ENCODE measurements at regions not wholly inside any gene's neighbourhood (a gene's known extent, or its start where the extent isn't known, plus 50 kb on each side); places are given as distances from the start of the nearest gene placed in this dataset.
"Not testable (repeated sequence)": the region's sequence is repeated elsewhere in the genome, so short reads cannot be mapped to it uniquely, and the experiment has no call there.

GRCh38 chr21:36223451-36223850, 66.8 kb downstream of the DOP1B start:
- Histone ChIP-seq H3K27ac (no peak overlapping the region), H3K9me3 (no peaks in the 10 kb centered on the region), H3K36me3 (peaks cover 17% of the 10 kb centered on the region), H3K4me3 (no peak overlapping the region), H3K4me1 (ENCODE audit: control insufficient read depth in 1 of 2, low read depth in 2 of 2) (no peaks in the 10 kb centered on the region), H3K27me3 (replicated peaks; ENCODE audit: insufficient read depth) (no peaks in the 10 kb centered on the region)
- ATAC-seq (ENCODE audit: insufficient number of reproducible peaks, low FRiP score, low read depth) = no peak
- TF ChIP-seq, protein P1, sequence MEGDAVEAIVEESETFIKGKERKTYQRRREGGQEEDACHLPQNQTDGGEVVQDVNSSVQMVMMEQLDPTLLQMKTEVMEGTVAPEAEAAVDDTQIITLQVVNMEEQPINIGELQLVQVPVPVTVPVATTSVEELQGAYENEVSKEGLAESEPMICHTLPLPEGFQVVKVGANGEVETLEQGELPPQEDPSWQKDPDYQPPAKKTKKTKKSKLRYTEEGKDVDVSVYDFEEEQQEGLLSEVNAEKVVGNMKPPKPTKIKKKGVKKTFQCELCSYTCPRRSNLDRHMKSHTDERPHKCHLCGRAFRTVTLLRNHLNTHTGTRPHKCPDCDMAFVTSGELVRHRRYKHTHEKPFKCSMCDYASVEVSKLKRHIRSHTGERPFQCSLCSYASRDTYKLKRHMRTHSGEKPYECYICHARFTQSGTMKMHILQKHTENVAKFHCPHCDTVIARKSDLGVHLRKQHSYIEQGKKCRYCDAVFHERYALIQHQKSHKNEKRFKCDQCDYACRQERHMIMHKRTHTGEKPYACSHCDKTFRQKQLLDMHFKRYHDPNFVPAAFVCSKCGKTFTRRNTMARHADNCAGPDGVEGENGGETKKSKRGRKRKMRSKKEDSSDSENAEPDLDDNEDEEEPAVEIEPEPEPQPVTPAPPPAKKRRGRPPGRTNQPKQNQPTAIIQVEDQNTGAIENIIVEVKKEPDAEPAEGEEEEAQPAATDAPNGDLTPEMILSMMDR (IDR thresholded peaks at IDR 0.05) = no peak
- no peak for DNase-seq (ENCODE audit: low spot score)

DNA sequence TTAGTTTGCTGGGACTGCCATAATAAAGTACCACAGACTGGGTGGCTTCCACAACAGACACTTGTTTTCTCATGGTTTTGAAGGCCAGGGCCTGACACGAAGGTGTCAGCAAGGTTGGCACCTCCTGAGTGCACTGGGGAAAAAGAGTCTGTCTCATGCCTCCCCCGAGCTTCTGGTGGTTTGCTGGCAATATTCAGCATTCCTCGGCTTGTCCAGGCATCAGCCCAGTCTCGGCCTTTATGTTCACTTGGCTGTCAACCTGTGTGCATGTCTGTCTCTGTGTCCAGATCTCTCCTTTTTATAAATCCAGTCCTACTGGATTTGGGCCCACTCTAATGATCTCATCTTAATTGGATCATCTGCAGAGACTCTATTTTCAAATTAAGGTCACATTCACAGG, 72.6 kb downstream of the DOP1B start:
- DNase-seq (ENCODE audit: low spot score) (no peak), ATAC-seq (ENCODE audit: insufficient number of reproducible peaks, low FRiP score, low read depth) (no peak)
- H3K27ac ChIP-seq = no peak overlapping the region
- H3K9me3 ChIP-seq = no peaks in the 10 kb centered on the region
- H3K36me3 ChIP-seq = peaks cover 20% of the 10 kb centered on the region
- TF ChIP-seq, protein P1 (IDR thresholded peaks at IDR 0.05) = no peak
- H3K27me3 ChIP-seq (replicated peaks; ENCODE audit: insufficient read depth) = no peaks in the 10 kb centered on the region
- H3K4me1 ChIP-seq (ENCODE audit: control insufficient read depth in 1 of 2, low read depth in 2 of 2) = no peaks in the 10 kb centered on the region
- H3K4me3 ChIP-seq = no peak overlapping the region

DNA sequence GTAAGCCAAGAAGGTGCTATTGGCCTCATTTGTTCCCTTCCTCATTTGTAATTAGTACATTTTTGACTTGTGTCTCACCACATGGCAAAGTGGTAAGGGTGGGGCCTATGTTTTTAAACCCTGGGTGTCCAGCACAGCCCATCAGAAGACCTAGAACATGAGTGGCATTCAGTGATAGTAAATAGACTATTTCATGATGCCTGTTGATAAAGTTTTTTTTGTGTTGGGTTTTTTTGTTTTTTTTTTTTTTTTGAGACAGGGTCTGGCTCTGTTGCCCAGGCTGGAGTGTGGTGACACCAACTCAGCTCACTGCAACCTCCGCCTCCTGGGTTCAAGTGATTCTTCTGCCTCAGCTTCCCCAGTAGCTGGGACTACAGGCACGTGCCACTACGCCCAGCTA, 74.8 kb downstream of the DOP1B start:
- H3K4me1 ChIP-seq (ENCODE audit: control insufficient read depth in 1 of 2, low read depth in 2 of 2); DNase-seq (ENCODE audit: low spot score); H3K4me3 ChIP-seq; H3K27ac ChIP-seq; H3K9me3 ChIP-seq; ATAC-seq (ENCODE audit: insufficient number of reproducible peaks, low FRiP score, low read depth); H3K27me3 ChIP-seq (replicated peaks; ENCODE audit: insufficient read depth): not testable (repeated sequence)
- peaks cover 20% of the 10 kb centered on the region for H3K36me3 ChIP-seq

DNA sequence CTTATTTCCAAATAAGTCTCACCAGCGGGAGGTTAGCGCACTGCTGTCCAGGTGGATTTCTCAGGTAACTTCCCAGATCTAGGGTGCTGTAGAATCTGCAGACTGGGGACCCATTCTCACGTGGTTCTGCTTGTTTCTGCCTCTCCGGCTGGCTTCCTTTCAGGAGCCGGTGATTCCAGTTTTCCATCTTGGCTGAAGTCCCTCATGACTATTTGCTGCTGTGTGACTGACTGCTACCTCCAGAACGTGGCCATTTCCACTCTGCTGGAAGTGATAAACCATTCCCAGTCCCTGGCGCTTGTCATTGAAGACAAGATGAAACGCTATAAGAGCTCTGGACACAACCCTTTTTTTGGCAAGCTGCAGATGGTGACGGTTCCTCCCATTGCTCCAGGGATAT, 76.0 kb downstream of the DOP1B start:
- Histone ChIP-seq H3K9me3 (no peaks in the 10 kb centered on the region), H3K36me3 (peaks cover 20% of the 10 kb centered on the region), H3K27me3 (replicated peaks; ENCODE audit: insufficient read depth) (no peaks in the 10 kb centered on the region), H3K4me1 (ENCODE audit: control insufficient read depth in 1 of 2, low read depth in 2 of 2) (no peaks in the 10 kb centered on the region), H3K4me3 (no peak overlapping the region), H3K27ac (no peak overlapping the region)
- TF ChIP-seq, protein P1 (IDR thresholded peaks at IDR 0.05) = no peak
- no peak for DNase-seq (ENCODE audit: low spot score)
- no peak for ATAC-seq (ENCODE audit: insufficient number of reproducible peaks, low FRiP score, low read depth)

DNA sequence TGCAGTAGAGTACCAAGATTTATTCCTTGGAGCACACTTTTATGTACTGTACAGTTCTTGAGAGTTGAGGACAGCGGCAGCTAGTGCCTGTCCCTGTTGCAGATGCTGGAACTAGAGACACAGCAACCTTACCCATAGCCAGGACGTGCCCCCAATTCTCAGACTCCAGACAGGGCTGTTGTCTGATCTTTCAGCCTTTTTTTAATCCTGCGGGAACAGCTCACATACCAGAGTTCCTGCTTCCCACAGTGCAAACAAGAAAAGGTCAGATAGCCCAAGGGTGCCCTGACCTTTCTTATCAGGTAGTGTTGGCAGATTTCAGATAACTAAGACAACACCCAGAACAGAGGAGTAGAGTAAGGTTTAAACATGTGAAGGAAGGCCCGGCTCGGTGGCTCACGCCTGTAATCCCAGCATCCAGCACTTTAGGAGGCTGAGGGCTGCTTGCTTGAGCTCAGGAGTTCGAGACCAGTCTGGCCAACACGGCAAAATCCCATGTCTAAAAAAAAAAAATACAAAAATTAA, 78.5 kb downstream of the DOP1B start:
- TF ChIP-seq, protein P1 (IDR thresholded peaks at IDR 0.05) = no peak
- Histone ChIP-seq H3K27ac (no peak overlapping the region), H3K36me3 (peaks cover 18% of the 10 kb centered on the region), H3K4me1 (ENCODE audit: control insufficient read depth in 1 of 2, low read depth in 2 of 2) (no peaks in the 10 kb centered on the region), H3K27me3 (replicated peaks; ENCODE audit: insufficient read depth) (no peaks in the 10 kb centered on the region), H3K9me3 (no peaks in the 10 kb centered on the region), H3K4me3 (no peak overlapping the region)
- DNase-seq (ENCODE audit: low spot score) (no peak), ATAC-seq (ENCODE audit: insufficient number of reproducible peaks, low FRiP score, low read depth) (no peak)

- Histone ChIP-seq H3K27me3 (replicated peaks; ENCODE audit: insufficient read depth) (no peaks in the 10 kb centered on the region), H3K4me1 (ENCODE audit: control insufficient read depth in 1 of 2, low read depth in 2 of 2) (no peaks in the 10 kb centered on the region), H3K9me3 (no peaks in the 10 kb centered on the region), H3K4me3 (no peak overlapping the region), H3K36me3 (peaks cover 12% of the 10 kb centered on the region), H3K27ac (no peak overlapping the region)
- ATAC-seq (ENCODE audit: insufficient number of reproducible peaks, low FRiP score, low read depth) (no peak), DNase-seq (ENCODE audit: low spot score) (no peak)
- TF ChIP-seq, protein P1 (IDR thresholded peaks at IDR 0.05) = no peak
Measured at GRCh38 chr21:36236052-36236730, 79.6 kb downstream of the DOP1B start.
